M059J (cell line): ENCODE measurements at regions not wholly inside any gene's neighbourhood (a gene's known extent, or its start where the extent isn't known, plus 50 kb on each side); places are given as distances from the start of the nearest gene placed in this dataset.
A peak's percentile ranks its signal among the peaks of the same experiment; 100 is the strongest.

ENCODE experiments used
- DNase-seq: peaks from one replicate; pipeline ENCODE4 v3.0.0-alpha.2; 2012; ENCODE audit warnings: low read depth

GRCh38 chr11:122062763-122063162, 53.3 kb downstream of the BLID start:
- DNase-seq = no peak

- no peak for DNase-seq
Observed at GRCh38 chr11:122059565-122059964, 56.5 kb downstream of the BLID start.

GRCh38 chr11:122050021-122050690, 65.9 kb downstream of the BLID start:
- no peak for DNase-seq

- DNase-seq = no peak
Observed at GRCh38 chr11:122048401-122048800, 67.6 kb downstream of the BLID start.

GRCh38 chr11:122046846-122047245, 69.2 kb downstream of the BLID start:
- no peak for DNase-seq

GRCh38 chr11:122046438-122046837, 69.6 kb downstream of the BLID start:
- DNase-seq = no peak

GRCh38 chr11:122045181-122045586, 70.8 kb downstream of the BLID start:
- peak; percentile 84 for DNase-seq

GRCh38 chr11:122044086-122044485, 71.9 kb downstream of the BLID start:
- peak; percentile 23 for DNase-seq

GRCh38 chr11:122042981-122043380, 73.0 kb downstream of the BLID start:
- DNase-seq = peak; percentile 30

- peak; percentile 48 for DNase-seq
Observed at GRCh38 chr11:122040464-122040863, 75.6 kb downstream of the BLID start.

- DNase-seq = peak; percentile 82
Observed at GRCh38 chr11:122038543-122038942, 77.5 kb downstream of the BLID start.

GRCh38 chr11:122037911-122038310, 78.1 kb downstream of the BLID start:
- no peak for DNase-seq

GRCh38 chr11:122036493-122036892, 79.5 kb downstream of the BLID start:
- DNase-seq = no peak

GRCh38 chr11:122036018-122036417, 80.0 kb downstream of the BLID start:
- DNase-seq = no peak

- no peak for DNase-seq
Observed at GRCh38 chr11:122033631-122034030, 82.4 kb downstream of the BLID start.

GRCh38 chr11:122033193-122033592, 82.8 kb downstream of the BLID start:
- DNase-seq = no peak

- no peak for DNase-seq
Observed at GRCh38 chr11:122032317-122032716, 83.7 kb downstream of the BLID start.

- DNase-seq = no peak
Observed at GRCh38 chr11:122031813-122032212, 84.2 kb downstream of the BLID start.

- DNase-seq = no peak
Observed at GRCh38 chr11:122030286-122030685, 85.7 kb downstream of the BLID start.

GRCh38 chr11:122028545-122028944, 87.5 kb downstream of the BLID start:
- no peak for DNase-seq

GRCh38 chr11:122028036-122028435, 88.0 kb downstream of the BLID start:
- no peak for DNase-seq

GRCh38 chr11:122025757-122026156, 90.3 kb downstream of the BLID start:
- no peak for DNase-seq

GRCh38 chr11:122024278-122024677, 91.7 kb downstream of the BLID start:
- no peak for DNase-seq

GRCh38 chr11:122023614-122024250, 92.3 kb downstream of the BLID start:
- DNase-seq = no peak
